ENCODE measurements at regions not wholly inside any gene's neighbourhood (a gene's known extent, or its start where the extent isn't known, plus 50 kb on each side); places are given as distances from the start of the nearest gene placed in this dataset.
A peak's percentile ranks its signal among the peaks of the same experiment; 100 is the strongest.
"Not testable (repeated sequence)": the region's sequence is repeated elsewhere in the genome, so short reads cannot be mapped to it uniquely, and the experiment has no call there.

- not testable (repeated sequence) for DNase-seq
Observed at GRCh38 chr2:87415586-87416265, 332.2 kb upstream of the PLGLB2 start.

GRCh38 chr2:87416266-87416592, 331.7 kb upstream of the PLGLB2 start:
- not testable (repeated sequence) for DNase-seq

- DNase-seq: not testable (repeated sequence)
Observed at GRCh38 chr2:87417147-87417546, 330.7 kb upstream of the PLGLB2 start.

- DNase-seq: peak; percentile 37
Observed at GRCh38 chr2:87417742-87418567, 329.9 kb upstream of the PLGLB2 start.

- peak; percentile 2 for DNase-seq
Observed at GRCh38 chr2:87418823-87419822, 328.8 kb upstream of the PLGLB2 start.

GRCh38 chr2:87419980-87420379, 327.9 kb upstream of the PLGLB2 start:
- not testable (repeated sequence) for DNase-seq

GRCh38 chr2:87420954-87421353, 326.9 kb upstream of the PLGLB2 start:
- DNase-seq: not testable (repeated sequence)

GRCh38 chr2:87423796-87424762, 323.8 kb upstream of the PLGLB2 start:
- not testable (repeated sequence) for DNase-seq

GRCh38 chr2:87424763-87425154, 323.1 kb upstream of the PLGLB2 start:
- not testable (repeated sequence) for DNase-seq

- not testable (repeated sequence) for DNase-seq
Observed at GRCh38 chr2:87425191-87425590, 322.7 kb upstream of the PLGLB2 start.

- DNase-seq: not testable (repeated sequence)
Observed at GRCh38 chr2:87425717-87426116, 322.2 kb upstream of the PLGLB2 start.

GRCh38 chr2:87428452-87429130, 319.3 kb upstream of the PLGLB2 start:
- peak; percentile 54 for DNase-seq

GRCh38 chr2:87429206-87429930, 318.5 kb upstream of the PLGLB2 start:
- not testable (repeated sequence) for DNase-seq

- not testable (repeated sequence) for DNase-seq
Observed at GRCh38 chr2:87429931-87430275, 318.0 kb upstream of the PLGLB2 start.

- peak; percentile 50 for DNase-seq
Observed at GRCh38 chr2:87431051-87431450, 316.8 kb upstream of the PLGLB2 start.

- not testable (repeated sequence) for DNase-seq
Observed at GRCh38 chr2:87432711-87433453, 315.0 kb upstream of the PLGLB2 start.

GRCh38 chr2:87436007-87436406, 311.9 kb upstream of the PLGLB2 start:
- not testable (repeated sequence) for DNase-seq

- peak; percentile 37 for DNase-seq
Observed at GRCh38 chr2:87437701-87438260, 310.1 kb upstream of the PLGLB2 start.

GRCh38 chr2:87438780-87439454, 309.0 kb upstream of the PLGLB2 start:
- not testable (repeated sequence) for DNase-seq
